HG02588 (cell line): ENCODE measurements at regions not wholly inside any gene's neighbourhood (a gene's known extent, or its start where the extent isn't known, plus 50 kb on each side); places are given as distances from the start of the nearest gene placed in this dataset.

Experiments used
- ATAC-seq: cut with Tn5 transposase; IDR thresholded peaks from one replicate; pipeline ENCODE4 v1.9.1; 2021; ENCODE audit warnings: mild to moderate bottlenecking, moderate library complexity; ENCODE audit not compliant: unreplicated experiment

GRCh38 chr4:125365731-125366130 lies 51.0 kb downstream of the FAT4 start:
- ATAC-seq, result no peak

- no peak for ATAC-seq
Measured at GRCh38 chr4:125368146-125368545, 53.4 kb downstream of the FAT4 start.

- no peak for ATAC-seq
Measured at GRCh38 chr4:125368671-125369081, 53.9 kb downstream of the FAT4 start.

- ATAC-seq, result no peak
Measured at GRCh38 chr4:125369098-125369497, 54.3 kb downstream of the FAT4 start.

- ATAC-seq, result no peak
Measured at GRCh38 chr4:125370478-125370877, 55.7 kb downstream of the FAT4 start.

- ATAC-seq, result no peak
Measured at GRCh38 chr4:125382995-125383394, 68.2 kb downstream of the FAT4 start.

- ATAC-seq, result no peak
Measured at GRCh38 chr4:125387770-125388169, 73.0 kb downstream of the FAT4 start.

- ATAC-seq, result no peak
Measured at GRCh38 chr4:125388613-125389012, 73.9 kb downstream of the FAT4 start.

- no peak for ATAC-seq
Measured at GRCh38 chr4:125389713-125390112, 75.0 kb downstream of the FAT4 start.

GRCh38 chr4:125390126-125390525 lies 75.4 kb downstream of the FAT4 start:
- no peak for ATAC-seq

GRCh38 chr4:125390727-125391126 lies 76.0 kb downstream of the FAT4 start:
- no peak for ATAC-seq

GRCh38 chr4:125392694-125393093 lies 77.9 kb downstream of the FAT4 start:
- no peak for ATAC-seq

GRCh38 chr4:125393825-125394224 lies 79.1 kb downstream of the FAT4 start:
- ATAC-seq, result no peak

GRCh38 chr4:125397226-125397625 lies 82.5 kb downstream of the FAT4 start:
- ATAC-seq, result no peak

GRCh38 chr4:125398263-125399002 lies 83.7 kb downstream of the FAT4 start:
- no peak for ATAC-seq

GRCh38 chr4:125400756-125401155 lies 86.0 kb downstream of the FAT4 start:
- no peak for ATAC-seq

- ATAC-seq, result no peak
Measured at GRCh38 chr4:125401784-125402183, 87.0 kb downstream of the FAT4 start.

GRCh38 chr4:125420526-125420925 lies 105.8 kb downstream of the FAT4 start:
- ATAC-seq, result no peak

- ATAC-seq, result no peak
Measured at GRCh38 chr4:125421547-125421946, 106.8 kb downstream of the FAT4 start.

GRCh38 chr4:125423124-125423523 lies 108.4 kb downstream of the FAT4 start:
- ATAC-seq, result no peak

- ATAC-seq, result no peak
Measured at GRCh38 chr4:125428832-125429231, 114.1 kb downstream of the FAT4 start.

GRCh38 chr4:125430086-125430485 lies 115.3 kb downstream of the FAT4 start:
- ATAC-seq, result no peak

- no peak for ATAC-seq
Measured at GRCh38 chr4:125432078-125432477, 117.3 kb downstream of the FAT4 start.
